A673 (cell line): ENCODE measurements at regions not wholly inside any gene's neighbourhood (a gene's known extent, or its start where the extent isn't known, plus 50 kb on each side); places are given as distances from the start of the nearest gene placed in this dataset.

Source experiments
- BruUV-seq: library from RNA; stranded (reverse); fragments of 400-500 nt; replicated peaks from 2 replicates; lab custom pipeline; 2021; lab: Mats Ljungman, UMichigan
- CTCF ChIA-PET: fragments of 300-600 bp; sonication (Branson Sonifier 250); formaldehyde crosslinking; loops from one replicate; lab custom pipeline; 2022; ENCODE audit warnings: antibody characterized with exemption; lab: Charles Lee
- POLR2A ChIA-PET: fragments of 300-600 bp; sonication (Branson Sonifier 250); formaldehyde crosslinking; loops from one replicate; lab custom pipeline; 2022; ENCODE audit warnings: antibody characterized with exemption; ENCODE audit not compliant: low non-redundant PET; lab: Charles Lee
- DNase-seq: peaks from one replicate; pipeline ENCODE4 v3.0.0-alpha.2; 2015; ENCODE audit warnings: low spot score
- H3K27ac ChIP-seq: fragments of 200-600 bp; sonication (generic); 2 replicates; pipeline ENCODE4 v1.5.1; 2016; ENCODE audit warnings: mixed run types, low read depth, mild to moderate bottlenecking, mixed read lengths, antibody characterized with exemption, low read length; ENCODE audit not compliant: poor library complexity, severe bottlenecking
- H3K27me3 ChIP-seq: fragments of 200-600 bp; sonication (generic); replicated peaks from 2 replicates; pipeline ENCODE4 v1.6.1; 2017; ENCODE audit warnings: mixed run types, low read depth, mild to moderate bottlenecking, mixed read lengths, antibody characterized with exemption, low read length; ENCODE audit not compliant: insufficient read depth, poor library complexity
- H3K36me3 ChIP-seq: fragments of 200-600 bp; sonication (generic); 2 replicates; pipeline ENCODE4 v1.6.1; 2016; ENCODE audit warnings: mixed run types, mild to moderate bottlenecking, mixed read lengths, antibody characterized with exemption, low read length; ENCODE audit not compliant: insufficient read depth, poor library complexity, severe bottlenecking
- H3K4me1 ChIP-seq: fragments of 200-600 bp; sonication (generic); 2 replicates; pipeline ENCODE4 v1.6.1; 2017; ENCODE audit warnings: mixed run types, mild to moderate bottlenecking, mixed read lengths, antibody characterized with exemption, low read length; ENCODE audit not compliant: insufficient read depth, poor library complexity, severe bottlenecking
- H3K4me3 ChIP-seq: fragments of 200-600 bp; sonication (generic); 2 replicates; pipeline ENCODE4 v1.5.1; 2016; ENCODE audit warnings: low read depth, mixed run types, mild to moderate bottlenecking, mixed read lengths, low read length; ENCODE audit not compliant: poor library complexity, severe bottlenecking
- H3K9me3 ChIP-seq: fragments of 200-600 bp; sonication (generic); 2 replicates; pipeline ENCODE4 v1.6.1; 2016; ENCODE audit warnings: mixed run types, low read depth, mild to moderate bottlenecking, mixed read lengths, antibody characterized with exemption, low read length; ENCODE audit not compliant: poor library complexity, severe bottlenecking
- CTCF ChIP-seq: fragments of 300-800, 200-600 bp; sonication (generic); conservative IDR thresholded peaks from 2 replicates; pipeline ENCODE4 v1.5.1; 2017; ENCODE audit warnings: low read depth, mild to moderate bottlenecking, antibody characterized with exemption, low read length, moderate library complexity, mixed read lengths
- EZH2 ChIP-seq: fragments of 200-600 bp; sonication (generic); IDR thresholded peaks from 2 replicates; pipeline ENCODE4 v1.6.1; 2017; ENCODE audit warnings: borderline replicate concordance, low read depth, mild to moderate bottlenecking, mixed read lengths, antibody characterized with exemption, low read length; ENCODE audit not compliant: poor library complexity, severe bottlenecking
- intact Hi-C: fragments of 100-400 bp; cut with micrococcal nuclease; formaldehyde crosslinking; loops from one replicate; pipeline ENCODE4 v1.10.0; 2022; ENCODE audit not compliant: unreplicated experiment

DNA sequence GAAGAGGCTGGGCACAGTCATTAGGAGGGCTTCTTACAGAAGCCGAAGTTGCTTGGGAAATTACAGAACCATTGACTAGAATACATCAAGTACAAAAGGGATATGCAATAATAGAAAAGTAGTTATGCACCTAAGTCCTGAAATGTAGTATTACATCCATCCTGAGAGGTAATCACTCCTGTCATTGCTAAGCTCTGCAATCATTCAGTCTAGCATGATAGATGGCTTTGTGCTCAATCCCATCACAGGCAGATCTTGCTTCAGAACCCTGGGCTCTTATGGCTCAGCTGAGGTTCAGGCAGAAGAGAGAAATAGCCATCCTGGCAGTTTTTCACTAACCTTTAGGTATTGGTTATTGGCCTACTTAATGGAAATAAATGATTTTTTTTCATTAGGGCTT, 231.7 kb upstream of the AFF2 start:
- no TSS peak for BruUV-seq
- TF ChIP-seq EZH2 (no peak), CTCF (no peak)
- Histone ChIP-seq H3K9me3 (peaks cover 16% of the 10 kb centered on the region), H3K27ac (no peak overlapping the region), H3K4me1 (no peaks in the 10 kb centered on the region), H3K27me3 (no peaks in the 10 kb centered on the region), H3K36me3 (no peaks in the 10 kb centered on the region), H3K4me3 (no peak overlapping the region)
- CTCF ChIA-PET: no interaction called here
- POLR2A ChIA-PET: no interaction called here
- intact Hi-C loops: no loop called here
- DNase-seq: no peak

- intact Hi-C loops: no loop called here
- Histone ChIP-seq H3K9me3 (peaks cover 23% of the 10 kb centered on the region), H3K27me3 (no peaks in the 10 kb centered on the region), H3K4me1 (no peaks in the 10 kb centered on the region), H3K36me3 (no peaks in the 10 kb centered on the region), H3K4me3 (no peak overlapping the region), H3K27ac (no peak overlapping the region)
- BruUV-seq: no TSS peak
- no peak for DNase-seq
- ChIA-PET CTCF (no interaction called here), POLR2A (no interaction called here)
- TF ChIP-seq EZH2: no peak
- no peak for TF ChIP-seq CTCF
Measured at GRCh38 chrX:148269513-148269912, 230.9 kb upstream of the AFF2 start.

DNA sequence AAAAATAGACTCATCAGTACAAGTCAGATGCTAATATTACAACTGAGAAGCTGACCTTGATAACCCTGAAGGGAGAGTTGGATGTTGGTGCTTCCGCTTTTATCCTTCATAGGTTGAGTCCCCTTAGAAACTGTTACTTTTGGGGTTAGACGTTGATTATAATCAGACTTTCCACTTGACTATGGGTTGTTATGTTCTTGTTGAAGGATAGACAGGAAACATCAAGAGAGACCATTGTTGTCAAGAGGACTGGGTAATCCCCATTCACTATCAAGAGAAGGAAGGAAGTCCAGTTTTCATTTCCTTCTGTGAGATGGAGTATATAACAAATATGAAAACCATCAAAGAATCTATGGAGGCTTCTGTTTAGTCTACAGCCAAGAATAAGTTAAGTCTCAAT, 229.9 kb upstream of the AFF2 start:
- Histone ChIP-seq H3K4me1 (no peaks in the 10 kb centered on the region), H3K27me3 (no peaks in the 10 kb centered on the region), H3K4me3 (no peak overlapping the region), H3K36me3 (no peaks in the 10 kb centered on the region), H3K9me3 (peaks cover 23% of the 10 kb centered on the region), H3K27ac (no peak overlapping the region)
- TF ChIP-seq CTCF: no peak
- TF ChIP-seq EZH2: no peak
- intact Hi-C loops: no loop called here
- ChIA-PET POLR2A (no interaction called here), CTCF (no interaction called here)
- BruUV-seq: no TSS peak
- no peak for DNase-seq
